ENCODE measurements at regions not wholly inside any gene's neighbourhood (a gene's known extent, or its start where the extent isn't known, plus 50 kb on each side); places are given as distances from the start of the nearest gene placed in this dataset.

DNA sequence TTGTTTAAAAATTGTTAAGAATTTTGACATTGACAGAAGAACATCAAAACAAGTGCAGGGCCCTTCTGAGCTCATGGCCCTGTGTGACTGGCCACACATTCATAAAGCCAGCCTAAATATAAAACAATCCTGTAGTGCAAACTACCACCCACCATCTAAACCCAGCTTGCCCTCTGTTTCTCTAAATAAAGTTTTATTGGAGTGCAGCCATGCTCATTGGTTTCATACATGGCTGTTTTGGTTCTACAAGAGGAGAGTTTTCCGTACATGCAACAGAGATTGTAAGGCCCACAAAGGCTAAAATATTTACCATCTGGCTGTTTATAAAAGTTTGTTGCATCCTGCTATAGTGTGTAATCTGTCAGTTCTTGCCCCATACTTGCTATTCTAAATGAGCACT lies 54.6 kb upstream of the TRIM24 start (continued):
- no peak for TF ChIP-seq NFATC4 (CRISPR knock-in tag; IDR thresholded peaks at IDR 0.05)
- TF ChIP-seq OVOL2 (CRISPR knock-in tag; IDR thresholded peaks at IDR 0.05; ENCODE audit: borderline replicate concordance) = no peak

DNA sequence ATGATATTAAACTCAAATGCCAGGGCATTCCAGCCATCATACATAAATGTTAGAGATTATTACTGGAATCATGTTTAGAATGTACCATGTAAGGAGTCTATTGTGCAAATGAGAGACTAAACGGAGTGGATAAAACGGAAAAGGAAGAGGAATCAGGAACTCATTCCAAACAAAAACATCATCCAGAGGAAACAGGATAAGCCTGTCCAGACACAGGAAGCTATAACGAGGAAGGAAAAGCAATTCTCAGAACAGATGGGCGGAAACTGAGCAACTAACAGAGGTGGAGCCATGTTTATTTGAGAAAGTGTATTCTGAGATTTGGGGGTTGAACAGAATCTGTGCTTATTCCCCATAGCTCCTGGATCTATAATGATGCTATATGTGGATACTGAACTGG lies 52.3 kb upstream of the TRIM24 start:
- H3K27me3 Mint-ChIP-seq (ENCODE audit: low read depth) = no peaks in the 10 kb centered on the region
- H3K4me3 Mint-ChIP-seq = no peak overlapping the region
- ATAC-seq (no peak), DNase-seq (ENCODE audit: low spot score) (no peak)
- H3K4me1 Mint-ChIP-seq = peaks cover 6% of the 10 kb centered on the region; the same call in 1 of the 2 replicates
- H3K36me3 Mint-ChIP-seq = no peaks in the 10 kb centered on the region
- peaks cover 12% of the 10 kb centered on the region for H3K9me3 Mint-ChIP-seq
- TF ChIP-seq EMX1 (CRISPR knock-in tag; IDR thresholded peaks at IDR 0.05) = no peak
- TF ChIP-seq, protein P1, sequence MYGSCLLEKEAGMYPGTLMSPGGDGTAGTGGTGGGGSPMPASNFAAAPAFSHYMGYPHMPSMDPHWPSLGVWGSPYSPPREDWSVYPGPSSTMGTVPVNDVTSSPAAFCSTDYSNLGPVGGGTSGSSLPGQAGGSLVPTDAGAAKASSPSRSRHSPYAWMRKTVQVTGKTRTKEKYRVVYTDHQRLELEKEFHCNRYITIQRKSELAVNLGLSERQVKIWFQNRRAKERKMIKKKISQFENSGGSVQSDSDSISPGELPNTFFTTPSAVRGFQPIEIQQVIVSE (CRISPR knock-in tag; IDR thresholded peaks at IDR 0.05; ENCODE audit: borderline replicate concordance) = no peak
- no peak for TF ChIP-seq FOXJ3 (CRISPR knock-in tag; IDR thresholded peaks at IDR 0.05; ENCODE audit: borderline replicate concordance)
- TF ChIP-seq, protein P2, sequence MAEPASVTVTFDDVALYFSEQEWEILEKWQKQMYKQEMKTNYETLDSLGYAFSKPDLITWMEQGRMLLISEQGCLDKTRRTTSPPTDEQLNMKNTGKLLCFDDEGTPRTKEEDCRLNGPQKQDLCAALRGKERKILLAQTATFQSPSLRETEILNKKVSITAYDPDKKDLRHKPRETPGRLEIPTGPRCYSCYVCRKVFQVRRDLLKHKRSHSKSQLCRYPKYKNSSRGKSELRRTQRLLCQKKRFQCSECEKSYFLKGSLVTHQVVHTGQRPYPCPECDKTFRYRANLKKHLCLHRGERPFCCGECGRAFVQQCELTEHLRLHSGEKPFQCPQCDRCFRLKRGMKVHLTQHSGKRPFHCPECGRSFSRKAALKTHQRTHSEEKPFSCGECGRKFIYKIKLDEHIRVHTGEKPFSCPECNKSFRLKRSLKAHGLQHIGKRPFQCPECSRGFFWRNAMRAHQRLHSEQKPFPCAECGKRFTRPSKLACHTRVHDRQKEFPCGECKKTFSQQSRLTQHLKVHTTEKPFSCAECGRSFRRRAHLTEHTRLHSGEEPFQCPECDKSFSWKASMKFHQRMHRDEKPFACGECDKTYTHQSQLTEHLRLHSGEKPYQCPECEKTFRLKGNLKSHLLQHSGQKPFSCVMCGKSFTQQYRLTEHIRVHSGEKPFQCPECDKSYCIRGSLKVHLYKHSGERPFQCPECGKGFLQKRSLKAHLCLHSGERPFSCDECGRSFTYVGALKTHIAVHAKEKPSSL (CRISPR knock-in tag; conservative IDR thresholded peaks at IDR 0.05) = no peak
- no peak for TF ChIP-seq TEAD4 (CRISPR knock-in tag; IDR thresholded peaks at IDR 0.05)
- TF ChIP-seq ATF1 (CRISPR knock-in tag; IDR thresholded peaks at IDR 0.05) = no peak
- TF ChIP-seq, protein P3, sequence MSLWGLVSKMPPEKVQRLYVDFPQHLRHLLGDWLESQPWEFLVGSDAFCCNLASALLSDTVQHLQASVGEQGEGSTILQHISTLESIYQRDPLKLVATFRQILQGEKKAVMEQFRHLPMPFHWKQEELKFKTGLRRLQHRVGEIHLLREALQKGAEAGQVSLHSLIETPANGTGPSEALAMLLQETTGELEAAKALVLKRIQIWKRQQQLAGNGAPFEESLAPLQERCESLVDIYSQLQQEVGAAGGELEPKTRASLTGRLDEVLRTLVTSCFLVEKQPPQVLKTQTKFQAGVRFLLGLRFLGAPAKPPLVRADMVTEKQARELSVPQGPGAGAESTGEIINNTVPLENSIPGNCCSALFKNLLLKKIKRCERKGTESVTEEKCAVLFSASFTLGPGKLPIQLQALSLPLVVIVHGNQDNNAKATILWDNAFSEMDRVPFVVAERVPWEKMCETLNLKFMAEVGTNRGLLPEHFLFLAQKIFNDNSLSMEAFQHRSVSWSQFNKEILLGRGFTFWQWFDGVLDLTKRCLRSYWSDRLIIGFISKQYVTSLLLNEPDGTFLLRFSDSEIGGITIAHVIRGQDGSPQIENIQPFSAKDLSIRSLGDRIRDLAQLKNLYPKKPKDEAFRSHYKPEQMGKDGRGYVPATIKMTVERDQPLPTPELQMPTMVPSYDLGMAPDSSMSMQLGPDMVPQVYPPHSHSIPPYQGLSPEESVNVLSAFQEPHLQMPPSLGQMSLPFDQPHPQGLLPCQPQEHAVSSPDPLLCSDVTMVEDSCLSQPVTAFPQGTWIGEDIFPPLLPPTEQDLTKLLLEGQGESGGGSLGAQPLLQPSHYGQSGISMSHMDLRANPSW (CRISPR knock-in tag; conservative IDR thresholded peaks at IDR 0.05; ENCODE audit: low read depth) = no peak
- TF ChIP-seq, protein P4, sequence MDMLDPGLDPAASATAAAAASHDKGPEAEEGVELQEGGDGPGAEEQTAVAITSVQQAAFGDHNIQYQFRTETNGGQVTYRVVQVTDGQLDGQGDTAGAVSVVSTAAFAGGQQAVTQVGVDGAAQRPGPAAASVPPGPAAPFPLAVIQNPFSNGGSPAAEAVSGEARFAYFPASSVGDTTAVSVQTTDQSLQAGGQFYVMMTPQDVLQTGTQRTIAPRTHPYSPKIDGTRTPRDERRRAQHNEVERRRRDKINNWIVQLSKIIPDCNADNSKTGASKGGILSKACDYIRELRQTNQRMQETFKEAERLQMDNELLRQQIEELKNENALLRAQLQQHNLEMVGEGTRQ (CRISPR knock-in tag; IDR thresholded peaks at IDR 0.05) = no peak
- TF ChIP-seq, protein P5, sequence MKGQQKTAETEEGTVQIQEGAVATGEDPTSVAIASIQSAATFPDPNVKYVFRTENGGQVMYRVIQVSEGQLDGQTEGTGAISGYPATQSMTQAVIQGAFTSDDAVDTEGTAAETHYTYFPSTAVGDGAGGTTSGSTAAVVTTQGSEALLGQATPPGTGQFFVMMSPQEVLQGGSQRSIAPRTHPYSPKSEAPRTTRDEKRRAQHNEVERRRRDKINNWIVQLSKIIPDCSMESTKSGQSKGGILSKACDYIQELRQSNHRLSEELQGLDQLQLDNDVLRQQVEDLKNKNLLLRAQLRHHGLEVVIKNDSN (CRISPR knock-in tag; IDR thresholded peaks at IDR 0.05) = no peak
- CTCF ChIA-PET = no interaction called here
- POLR2A ChIA-PET = no interaction called here
- no peak overlapping the region for H3K27ac Mint-ChIP-seq
